HG03045 (cell line): ENCODE measurements at regions not wholly inside any gene's neighbourhood (a gene's known extent, or its start where the extent isn't known, plus 50 kb on each side); places are given as distances from the start of the nearest gene placed in this dataset.
"Not testable (repeated sequence)": the region's sequence is repeated elsewhere in the genome, so short reads cannot be mapped to it uniquely, and the experiment has no call there.

ENCODE experiments used
- ATAC-seq: cut with Tn5 transposase; IDR thresholded peaks from one replicate; pipeline ENCODE4 v1.9.1; 2021; ENCODE audit warnings: mild to moderate bottlenecking, moderate library complexity; ENCODE audit not compliant: unreplicated experiment

GRCh38 chr2:118425191-118425590, 336.9 kb downstream of the INSIG2 start:
- ATAC-seq = no peak

- no peak for ATAC-seq
Measured at GRCh38 chr2:118423776-118424175, 335.5 kb downstream of the INSIG2 start.

- no peak for ATAC-seq
Measured at GRCh38 chr2:118421648-118422047, 333.4 kb downstream of the INSIG2 start.

GRCh38 chr2:118417406-118418120, 329.3 kb downstream of the INSIG2 start:
- no peak for ATAC-seq

- ATAC-seq = not testable (repeated sequence)
Measured at GRCh38 chr2:118415186-118415585, 326.9 kb downstream of the INSIG2 start.

- no peak for ATAC-seq
Measured at GRCh38 chr2:118403658-118404451, 315.6 kb downstream of the INSIG2 start.

GRCh38 chr2:118388771-118389170, 300.5 kb downstream of the INSIG2 start:
- ATAC-seq = no peak

- no peak for ATAC-seq
Measured at GRCh38 chr2:118387509-118387908, 299.2 kb downstream of the INSIG2 start.

- ATAC-seq = no peak
Measured at GRCh38 chr2:118386641-118387302, 298.5 kb downstream of the INSIG2 start.

GRCh38 chr2:118380915-118381653, 292.8 kb downstream of the INSIG2 start:
- ATAC-seq = no peak

- ATAC-seq = no peak
Measured at GRCh38 chr2:118375907-118376485, 287.7 kb downstream of the INSIG2 start.

- no peak for ATAC-seq
Measured at GRCh38 chr2:118374974-118375755, 286.9 kb downstream of the INSIG2 start.

GRCh38 chr2:118372886-118373830, 284.9 kb downstream of the INSIG2 start:
- no peak for ATAC-seq

GRCh38 chr2:118371515-118371914, 283.2 kb downstream of the INSIG2 start:
- no peak for ATAC-seq

- ATAC-seq = not testable (repeated sequence)
Measured at GRCh38 chr2:118369521-118369920, 281.2 kb downstream of the INSIG2 start.

- no peak for ATAC-seq
Measured at GRCh38 chr2:118363604-118364003, 275.3 kb downstream of the INSIG2 start.

- no peak for ATAC-seq
Measured at GRCh38 chr2:118356051-118356450, 267.8 kb downstream of the INSIG2 start.

GRCh38 chr2:118351796-118352195, 263.5 kb downstream of the INSIG2 start:
- ATAC-seq = no peak

GRCh38 chr2:118350621-118351020, 262.4 kb downstream of the INSIG2 start:
- ATAC-seq = no peak
